ENCODE measurements at regions not wholly inside any gene's neighbourhood (a gene's known extent, or its start where the extent isn't known, plus 50 kb on each side); places are given as distances from the start of the nearest gene placed in this dataset.
"Not testable (repeated sequence)": the region's sequence is repeated elsewhere in the genome, so short reads cannot be mapped to it uniquely, and the experiment has no call there.

GRCh38 chr2:42973726-42974125 is 181.3 kb upstream of the HAAO start:
- DNase-seq (ENCODE audit: low read depth, low spot score): no peak
- no peak for TF ChIP-seq CTCF (IDR thresholded peaks at IDR 0.05; ENCODE audit: low read depth, low read length)
- Histone ChIP-seq H3K9me3 (ENCODE audit: control insufficient read depth, insufficient read depth, low read length) (peaks cover 3% of the 10 kb centered on the region), H3K27me3 (ENCODE audit: control insufficient read depth, insufficient read depth, low read length) (no peaks in the 10 kb centered on the region), H3K27ac (ENCODE audit: low read depth, low read length) (no peak overlapping the region), H3K4me3 (ENCODE audit: low read depth, low read length) (no peak overlapping the region)
- POLR2A ChIA-PET: interaction anchor here (1.3 to 2.3 kb wide), 2 partner anchors 9 to 248 kb away, joined by 6 to 12 read pairs; no protein-coding TSS in a partner anchor
- CTCF ChIA-PET: interaction anchor here (0.8 to 3.6 kb wide), 8 partner anchors 9 to 511 kb away, joined by 3 to 32 read pairs (median 16); partner anchors contain the start of gene ZFP36L2

- CTCF ChIA-PET: interaction anchor here (0.8 to 3.6 kb wide), 5 partner anchors 9 to 512 kb away, joined by 3 to 32 read pairs (median 16); partner anchors contain the start of gene ZFP36L2
These were observed 180.6 kb upstream of the HAAO start for GRCh38 chr2:42972933-42973516.

GRCh38 chr2:42971947-42972736 is 179.8 kb upstream of the HAAO start:
- no peak for DNase-seq (ENCODE audit: low read depth, low spot score)
- Histone ChIP-seq H3K9me3 (ENCODE audit: control insufficient read depth, insufficient read depth, low read length) (peaks cover 3% of the 10 kb centered on the region), H3K27ac (ENCODE audit: low read depth, low read length) (peak overlapping the region; percentile 31), H3K27me3 (ENCODE audit: control insufficient read depth, insufficient read depth, low read length) (no peaks in the 10 kb centered on the region), H3K4me3 (ENCODE audit: low read depth, low read length) (no peak overlapping the region)
- no peak for TF ChIP-seq CTCF (IDR thresholded peaks at IDR 0.05; ENCODE audit: low read depth, low read length)
- ChIA-PET POLR2A (interaction anchor here (1.0 kb wide), 1 partner anchor 70 kb away, joined by 4 read pairs; no protein-coding TSS in a partner anchor), CTCF (interaction anchor here (0.6 to 1.0 kb wide), 2 partner anchors 52 to 513 kb away, joined by 3 read pairs; no protein-coding TSS in a partner anchor)

More at GRCh38 chr2:42972933-42973516, 180.6 kb upstream of the HAAO start:
- DNase-seq (ENCODE audit: low read depth, low spot score); H3K9me3 ChIP-seq (ENCODE audit: control insufficient read depth, insufficient read depth, low read length); H3K27ac ChIP-seq (ENCODE audit: low read depth, low read length); H3K4me3 ChIP-seq (ENCODE audit: low read depth, low read length); H3K27me3 ChIP-seq (ENCODE audit: control insufficient read depth, insufficient read depth, low read length): not testable (repeated sequence)
- POLR2A ChIA-PET: interaction anchor here (0.6 kb wide), 2 partner anchors 254 to 568 kb away, joined by 3 to 4 read pairs; no protein-coding TSS in a partner anchor

- no peak overlapping the region for H3K4me3 ChIP-seq (ENCODE audit: low read depth, low read length)
- ChIA-PET POLR2A (interaction anchor here (1.0 kb wide), 1 partner anchor 70 kb away, joined by 4 read pairs; no protein-coding TSS in a partner anchor), CTCF (interaction anchor here (0.6 to 1.0 kb wide), 2 partner anchors 53 to 513 kb away, joined by 3 read pairs; no protein-coding TSS in a partner anchor)
- no peak for DNase-seq (ENCODE audit: low read depth, low spot score)
- no peak for TF ChIP-seq CTCF (IDR thresholded peaks at IDR 0.05; ENCODE audit: low read depth, low read length)
- peaks cover 3% of the 10 kb centered on the region for H3K9me3 ChIP-seq (ENCODE audit: control insufficient read depth, insufficient read depth, low read length)
- H3K27me3 ChIP-seq (ENCODE audit: control insufficient read depth, insufficient read depth, low read length): no peaks in the 10 kb centered on the region
- H3K27ac ChIP-seq (ENCODE audit: low read depth, low read length): no peak overlapping the region
These were observed 179.0 kb upstream of the HAAO start for GRCh38 chr2:42971381-42971780.

- POLR2A ChIA-PET: interaction anchor here (0.9 to 2.0 kb wide), 4 partner anchors 125 to 257 kb away, joined by 3 to 8 read pairs (median 6); partner anchors contain the start of gene ZFP36L2
- CTCF ChIA-PET: interaction anchor here (1.5 kb wide), 1 partner anchor 259 kb away, joined by 8 read pairs; no protein-coding TSS in a partner anchor
- peak overlapping the region; percentile 73 for H3K27ac ChIP-seq (ENCODE audit: low read depth, low read length)
- H3K27me3 ChIP-seq (ENCODE audit: control insufficient read depth, insufficient read depth, low read length): no peaks in the 10 kb centered on the region
- no peak for DNase-seq (ENCODE audit: low read depth, low spot score)
- H3K4me3 ChIP-seq (ENCODE audit: low read depth, low read length): no peak overlapping the region
- TF ChIP-seq CTCF (IDR thresholded peaks at IDR 0.05; ENCODE audit: low read depth, low read length): no peak
- H3K9me3 ChIP-seq (ENCODE audit: control insufficient read depth, insufficient read depth, low read length): peaks cover 3% of the 10 kb centered on the region
These were observed 177.8 kb upstream of the HAAO start for GRCh38 chr2:42970151-42970550.

Measured in AG04450 (cell line).